ENCODE measurements at regions not wholly inside any gene's neighbourhood (a gene's known extent, or its start where the extent isn't known, plus 50 kb on each side); places are given as distances from the start of the nearest gene placed in this dataset.

- no peaks in the 10 kb centered on the region for H4K20me1 ChIP-seq (ENCODE audit: insufficient read depth)
- POLR2A ChIA-PET: no interaction called here
- TF ChIP-seq EZH2 (IDR thresholded peaks at IDR 0.05): no peak
- 0 out of 2 replicates have a peak, but pooled peaks have one; percentile 31 for TF ChIP-seq SRF (IDR thresholded peaks at IDR 0.05; ENCODE audit: low read depth)
- TF ChIP-seq TCF7L2 (IDR thresholded peaks at IDR 0.05; ENCODE audit: borderline replicate concordance, extremely low read depth, insufficient read depth, insufficient read length): peak; percentile 66
- TF ChIP-seq FOSL1 (IDR thresholded peaks at IDR 0.05; ENCODE audit: low read depth): peak; percentile 80
- 0 out of 2 replicates have a peak, but pooled peaks have one; percentile 28 for TF ChIP-seq SP1 (IDR thresholded peaks at IDR 0.05; ENCODE audit: low read depth)
- no peak for TF ChIP-seq SIN3A (IDR thresholded peaks at IDR 0.05; ENCODE audit: low read depth)
- no peak for TF ChIP-seq CTCF (IDR thresholded peaks at IDR 0.05 in 2 of 3, conservative IDR thresholded peaks at IDR 0.05 in 1 of 3; ENCODE audit: borderline replicate concordance in 1 of 3, insufficient read depth in 1 of 3, low read depth in 2 of 3, low read length in 2 of 3)
- TF ChIP-seq JUND (IDR thresholded peaks at IDR 0.05): peak; percentile 75
- TF ChIP-seq ZNF274 (IDR thresholded peaks at IDR 0.05; ENCODE audit: low read depth, low read length): no peak
- no peak for TF ChIP-seq CEBPB (IDR thresholded peaks at IDR 0.05; ENCODE audit: low read depth)
- TF ChIP-seq ZBTB33 (IDR thresholded peaks at IDR 0.05; ENCODE audit: extremely low read depth, insufficient replicate concordance, low read length): no peak
- 0 out of 2 replicates have a peak, but pooled peaks have one; percentile 53 for TF ChIP-seq ATF3 (IDR thresholded peaks at IDR 0.05)
- TF ChIP-seq, protein P1, sequence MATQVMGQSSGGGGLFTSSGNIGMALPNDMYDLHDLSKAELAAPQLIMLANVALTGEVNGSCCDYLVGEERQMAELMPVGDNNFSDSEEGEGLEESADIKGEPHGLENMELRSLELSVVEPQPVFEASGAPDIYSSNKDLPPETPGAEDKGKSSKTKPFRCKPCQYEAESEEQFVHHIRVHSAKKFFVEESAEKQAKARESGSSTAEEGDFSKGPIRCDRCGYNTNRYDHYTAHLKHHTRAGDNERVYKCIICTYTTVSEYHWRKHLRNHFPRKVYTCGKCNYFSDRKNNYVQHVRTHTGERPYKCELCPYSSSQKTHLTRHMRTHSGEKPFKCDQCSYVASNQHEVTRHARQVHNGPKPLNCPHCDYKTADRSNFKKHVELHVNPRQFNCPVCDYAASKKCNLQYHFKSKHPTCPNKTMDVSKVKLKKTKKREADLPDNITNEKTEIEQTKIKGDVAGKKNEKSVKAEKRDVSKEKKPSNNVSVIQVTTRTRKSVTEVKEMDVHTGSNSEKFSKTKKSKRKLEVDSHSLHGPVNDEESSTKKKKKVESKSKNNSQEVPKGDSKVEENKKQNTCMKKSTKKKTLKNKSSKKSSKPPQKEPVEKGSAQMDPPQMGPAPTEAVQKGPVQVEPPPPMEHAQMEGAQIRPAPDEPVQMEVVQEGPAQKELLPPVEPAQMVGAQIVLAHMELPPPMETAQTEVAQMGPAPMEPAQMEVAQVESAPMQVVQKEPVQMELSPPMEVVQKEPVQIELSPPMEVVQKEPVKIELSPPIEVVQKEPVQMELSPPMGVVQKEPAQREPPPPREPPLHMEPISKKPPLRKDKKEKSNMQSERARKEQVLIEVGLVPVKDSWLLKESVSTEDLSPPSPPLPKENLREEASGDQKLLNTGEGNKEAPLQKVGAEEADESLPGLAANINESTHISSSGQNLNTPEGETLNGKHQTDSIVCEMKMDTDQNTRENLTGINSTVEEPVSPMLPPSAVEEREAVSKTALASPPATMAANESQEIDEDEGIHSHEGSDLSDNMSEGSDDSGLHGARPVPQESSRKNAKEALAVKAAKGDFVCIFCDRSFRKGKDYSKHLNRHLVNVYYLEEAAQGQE (IDR thresholded peaks at IDR 0.05; ENCODE audit: low read depth): no peak
- DNase-seq (ENCODE audit: low read depth, low spot score) (peak; percentile 36), ATAC-seq (peak; percentile 47)
- CTCF ChIA-PET: no interaction called here
- H3K79me2 ChIP-seq (ENCODE audit: insufficient read depth, low read length): no peaks in the 10 kb centered on the region
- no peaks in the 10 kb centered on the region for H3K27me3 ChIP-seq (ENCODE audit: insufficient read depth, low read length)
- H2AFZ ChIP-seq (ENCODE audit: low read depth, low read length, poor library complexity, severe bottlenecking): peak overlapping the region; percentile 79
- RAD21 ChIA-PET (ENCODE audit: low non-redundant PET in 1 of 2, low total read pairs in 2 of 2, uncharacterized antibody in 2 of 2, unreplicated experiment in 2 of 2): no interaction called here
- no peaks in the 10 kb centered on the region for H3K9me3 ChIP-seq (ENCODE audit: control insufficient read depth in 1 of 2, insufficient read depth in 1 of 2, low read depth in 1 of 2, low read length in 2 of 2)
- H3K36me3 ChIP-seq (ENCODE audit: control insufficient read depth in 1 of 2, insufficient read depth in 2 of 2, low read length in 2 of 2): no peaks in the 10 kb centered on the region
- H3K9me2 ChIP-seq (ENCODE audit: insufficient read depth): no peaks in the 10 kb centered on the region
- peaks cover 0 to 16% of the 10 kb centered on the region in 2 experiments; a peak in 2 of 4 replicates for H3K4me1 ChIP-seq (ENCODE audit: control insufficient read depth in 1 of 2, insufficient read depth in 2 of 2, low read length in 2 of 2)
- H3K9ac ChIP-seq (ENCODE audit: low read length): no peak overlapping the region
- H3K4me2 ChIP-seq (ENCODE audit: low read length): peak overlapping the region; percentile 39
- intact Hi-C loops (cut with micrococcal nuclease): no loop called here
- H3K4me3 ChIP-seq (replicated peaks in 1 of 2; ENCODE audit: low read depth in 1 of 2, low read length in 2 of 2): no peak overlapping the region
- H3K27ac ChIP-seq (ENCODE audit: low read depth, low read length): no peak overlapping the region
- no TSS peak for BruUV-seq (replicated peaks)
Observed at GRCh38 chr6:9126878-9127560, 691.7 kb upstream of the SLC35B3 start.
